Activated CD8-positive, alpha-beta T cell treated with anti-CD3 and anti-CD28 coated beads for 36 hours (primary cell): ENCODE measurements at regions not wholly inside any gene's neighbourhood (a gene's known extent, or its start where the extent isn't known, plus 50 kb on each side); places are given as distances from the start of the nearest gene placed in this dataset.

Source experiments
- ATAC-seq: fragments of 200-7000 bp; cut with Tn5 transposase; one replicate; pipeline ENCODE4 v1.10.0; 2021; ENCODE audit warnings: mild to moderate bottlenecking, moderate library complexity
- CTCF ChIA-PET: fragments of 350-600 bp; sonication (Branson Sonifier 250); formaldehyde crosslinking; loops from one replicate; lab custom pipeline; 2021; ENCODE audit warnings: antibody characterized with exemption; lab: Charles Lee
- POLR2A ChIA-PET: fragments of 350-600 bp; sonication (Branson Sonifier 250); formaldehyde crosslinking; loops from one replicate; lab custom pipeline; 2021; ENCODE audit warnings: antibody characterized with exemption; lab: Charles Lee
- DNase-seq: peaks from one replicate; pipeline ENCODE4 v3.0.0-alpha.2; 2020
- H3K27ac Mint-ChIP-seq: one replicate; pipeline ENCODE4 v1.8.0; 2021; ENCODE audit warnings: mild to moderate bottlenecking, mixed read lengths
- H3K27me3 Mint-ChIP-seq: one replicate; pipeline ENCODE4 v1.8.0; 2021; ENCODE audit warnings: mixed read lengths
- H3K36me3 Mint-ChIP-seq: one replicate; pipeline ENCODE4 v1.8.0; 2021; ENCODE audit warnings: low read depth, mixed read lengths
- H3K4me1 Mint-ChIP-seq: one replicate; pipeline ENCODE4 v1.8.0; 2021; ENCODE audit warnings: low read depth, mixed read lengths
- H3K4me3 Mint-ChIP-seq: one replicate; pipeline ENCODE4 v1.8.0; 2021; ENCODE audit warnings: mild to moderate bottlenecking, moderate library complexity, mixed read lengths
- H3K9me3 Mint-ChIP-seq: one replicate; pipeline ENCODE4 v1.8.0; 2021; ENCODE audit warnings: mixed read lengths
- CTCF ChIP-seq: fragments of 200-600 bp; IDR thresholded peaks from one replicate; pipeline ENCODE4 v1.8.0; 2022; ENCODE audit warnings: antibody characterized with exemption, mild to moderate bottlenecking
- intact Hi-C: fragments of 100-400 bp; cut with micrococcal nuclease; formaldehyde crosslinking; loops from one replicate; pipeline ENCODE4 v1.10.0; 2022

- ChIA-PET POLR2A (no interaction called here), CTCF (no interaction called here)
- TF ChIP-seq CTCF = no peak
- intact Hi-C loops = no loop called here
- H3K4me3 Mint-ChIP-seq = no peak overlapping the region
- no peaks in the 10 kb centered on the region for H3K4me1 Mint-ChIP-seq
- DNase-seq (no peak), ATAC-seq (no peak)
- H3K27me3 Mint-ChIP-seq = no peaks in the 10 kb centered on the region
- no peak overlapping the region for H3K27ac Mint-ChIP-seq
- H3K9me3 Mint-ChIP-seq = no peaks in the 10 kb centered on the region
- no peaks in the 10 kb centered on the region for H3K36me3 Mint-ChIP-seq
Measured at GRCh38 chr21:26227130-26227529, 56.6 kb upstream of the APP start.

GRCh38 chr21:26226724-26227123 lies 56.2 kb upstream of the APP start:
- CTCF ChIA-PET = no interaction called here
- H3K4me1 Mint-ChIP-seq = no peaks in the 10 kb centered on the region
- ATAC-seq (no peak), DNase-seq (no peak)
- H3K27ac Mint-ChIP-seq = no peak overlapping the region
- no peak overlapping the region for H3K4me3 Mint-ChIP-seq
- POLR2A ChIA-PET = no interaction called here
- intact Hi-C loops = no loop called here
- TF ChIP-seq CTCF = no peak
- H3K9me3 Mint-ChIP-seq = no peaks in the 10 kb centered on the region
- H3K36me3 Mint-ChIP-seq = no peaks in the 10 kb centered on the region
- no peaks in the 10 kb centered on the region for H3K27me3 Mint-ChIP-seq

- intact Hi-C loops = no loop called here
- ChIA-PET POLR2A (no interaction called here), CTCF (no interaction called here)
- peaks cover 3% of the 10 kb centered on the region for H3K27me3 Mint-ChIP-seq
- no peaks in the 10 kb centered on the region for H3K36me3 Mint-ChIP-seq
- no peak overlapping the region for H3K27ac Mint-ChIP-seq
- ATAC-seq = no peak
- no peak overlapping the region for H3K4me3 Mint-ChIP-seq
- no peaks in the 10 kb centered on the region for H3K9me3 Mint-ChIP-seq
- no peaks in the 10 kb centered on the region for H3K4me1 Mint-ChIP-seq
- no peak for DNase-seq
- TF ChIP-seq CTCF = no peak
Measured at GRCh38 chr21:26225046-26225445, 54.5 kb upstream of the APP start.

GRCh38 chr21:26224366-26224765 lies 53.8 kb upstream of the APP start:
- no peaks in the 10 kb centered on the region for H3K4me1 Mint-ChIP-seq
- ChIA-PET CTCF (no interaction called here), POLR2A (no interaction called here)
- H3K27ac Mint-ChIP-seq = no peak overlapping the region
- H3K9me3 Mint-ChIP-seq = peaks cover 2% of the 10 kb centered on the region
- no peak for ATAC-seq
- no peaks in the 10 kb centered on the region for H3K36me3 Mint-ChIP-seq
- intact Hi-C loops = no loop called here
- no peak for DNase-seq
- H3K27me3 Mint-ChIP-seq = peaks cover 3% of the 10 kb centered on the region
- H3K4me3 Mint-ChIP-seq = no peak overlapping the region
- TF ChIP-seq CTCF = no peak
